Ovary (tissue), 3 donors: ENCODE measurements at regions not wholly inside any gene's neighbourhood (a gene's known extent, or its start where the extent isn't known, plus 50 kb on each side); places are given as distances from the start of the nearest gene placed in this dataset.
"Not testable (repeated sequence)": the region's sequence is repeated elsewhere in the genome, so short reads cannot be mapped to it uniquely, and the experiment has no call there.

Experiments used
- EP300 ChIP-seq: sonication (generic); formaldehyde crosslinking; IDR thresholded peaks from one replicate; pipeline ENCODE4 v1.6.1; 2017; ENCODE audit warnings: antibody characterized with exemption
- POLR2A ChIP-seq: fragments of 450-650 bp; IDR thresholded peaks from one replicate; pipeline ENCODE4 v1.6.1; 2017; ENCODE audit warnings: antibody characterized with exemption, mild to moderate bottlenecking, moderate library complexity
- TF ChIP-seq, protein P1 (sequence below), 3 donors: fragments of 450-650 bp in 2 of 3; fragments of 200-600 bp in 1 of 3; IDR thresholded peaks; one replicate each; pipeline versions ENCODE4 v1.5.1 to v1.8.0; 2016 to 2022; ENCODE audit warnings: antibody characterized with exemption in 3 of 3, mild to moderate bottlenecking in 1 of 3
- donor health status: DM: no; HTN: no; CAD: no.

DNA sequence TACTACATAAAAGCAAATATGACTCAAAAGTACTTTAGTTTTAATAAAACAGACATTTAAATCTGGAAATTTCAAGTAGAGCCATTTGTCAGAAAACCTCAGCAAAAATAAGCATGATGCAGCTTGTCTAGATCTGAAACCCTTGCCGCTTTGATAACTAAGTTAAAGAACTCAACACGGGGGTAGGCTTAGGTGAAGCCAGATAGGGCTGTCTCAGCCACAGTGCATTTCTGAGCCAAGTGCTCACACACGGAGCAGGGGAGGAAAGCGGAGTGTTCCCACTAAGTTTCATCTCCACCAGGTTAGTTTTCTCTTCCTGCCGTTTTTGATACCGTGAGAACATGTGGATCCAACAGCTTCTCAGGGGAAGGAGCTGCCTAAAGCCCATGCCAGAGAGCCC lies 303.5 kb downstream of the BCL2L11 start:
- TF ChIP-seq, protein P1, sequence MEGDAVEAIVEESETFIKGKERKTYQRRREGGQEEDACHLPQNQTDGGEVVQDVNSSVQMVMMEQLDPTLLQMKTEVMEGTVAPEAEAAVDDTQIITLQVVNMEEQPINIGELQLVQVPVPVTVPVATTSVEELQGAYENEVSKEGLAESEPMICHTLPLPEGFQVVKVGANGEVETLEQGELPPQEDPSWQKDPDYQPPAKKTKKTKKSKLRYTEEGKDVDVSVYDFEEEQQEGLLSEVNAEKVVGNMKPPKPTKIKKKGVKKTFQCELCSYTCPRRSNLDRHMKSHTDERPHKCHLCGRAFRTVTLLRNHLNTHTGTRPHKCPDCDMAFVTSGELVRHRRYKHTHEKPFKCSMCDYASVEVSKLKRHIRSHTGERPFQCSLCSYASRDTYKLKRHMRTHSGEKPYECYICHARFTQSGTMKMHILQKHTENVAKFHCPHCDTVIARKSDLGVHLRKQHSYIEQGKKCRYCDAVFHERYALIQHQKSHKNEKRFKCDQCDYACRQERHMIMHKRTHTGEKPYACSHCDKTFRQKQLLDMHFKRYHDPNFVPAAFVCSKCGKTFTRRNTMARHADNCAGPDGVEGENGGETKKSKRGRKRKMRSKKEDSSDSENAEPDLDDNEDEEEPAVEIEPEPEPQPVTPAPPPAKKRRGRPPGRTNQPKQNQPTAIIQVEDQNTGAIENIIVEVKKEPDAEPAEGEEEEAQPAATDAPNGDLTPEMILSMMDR (IDR thresholded peaks at IDR 0.05), result not testable (repeated sequence)
- TF ChIP-seq EP300, POLR2A: not testable (repeated sequence)
